GM21367 (cell line): ENCODE measurements at regions not wholly inside any gene's neighbourhood (a gene's known extent, or its start where the extent isn't known, plus 50 kb on each side); places are given as distances from the start of the nearest gene placed in this dataset.
"Not testable (repeated sequence)": the region's sequence is repeated elsewhere in the genome, so short reads cannot be mapped to it uniquely, and the experiment has no call there.

Source experiments
- ATAC-seq: cut with Tn5 transposase; IDR thresholded peaks from one replicate; pipeline ENCODE4 v1.9.1; 2021; ENCODE audit not compliant: unreplicated experiment

DNA sequence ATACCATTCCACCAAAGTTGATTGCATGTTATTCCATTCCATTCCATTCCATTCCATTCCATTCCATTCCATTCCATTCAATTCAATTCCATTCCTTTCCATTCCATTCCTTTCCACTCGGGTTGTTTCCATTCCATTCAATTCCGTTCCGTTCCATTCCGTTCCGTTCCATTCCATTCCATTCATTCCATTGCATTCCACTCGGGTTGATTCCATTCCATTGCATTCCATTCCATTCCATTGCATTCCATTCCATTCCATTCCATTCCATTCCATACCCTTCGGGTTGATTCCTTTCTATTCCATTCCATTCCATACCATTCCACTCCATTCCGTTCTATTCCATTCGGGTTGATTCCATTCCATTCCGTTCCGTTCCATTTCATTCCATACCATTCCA is 166.9 kb downstream of the CWH43 start:
- ATAC-seq = not testable (repeated sequence)

DNA sequence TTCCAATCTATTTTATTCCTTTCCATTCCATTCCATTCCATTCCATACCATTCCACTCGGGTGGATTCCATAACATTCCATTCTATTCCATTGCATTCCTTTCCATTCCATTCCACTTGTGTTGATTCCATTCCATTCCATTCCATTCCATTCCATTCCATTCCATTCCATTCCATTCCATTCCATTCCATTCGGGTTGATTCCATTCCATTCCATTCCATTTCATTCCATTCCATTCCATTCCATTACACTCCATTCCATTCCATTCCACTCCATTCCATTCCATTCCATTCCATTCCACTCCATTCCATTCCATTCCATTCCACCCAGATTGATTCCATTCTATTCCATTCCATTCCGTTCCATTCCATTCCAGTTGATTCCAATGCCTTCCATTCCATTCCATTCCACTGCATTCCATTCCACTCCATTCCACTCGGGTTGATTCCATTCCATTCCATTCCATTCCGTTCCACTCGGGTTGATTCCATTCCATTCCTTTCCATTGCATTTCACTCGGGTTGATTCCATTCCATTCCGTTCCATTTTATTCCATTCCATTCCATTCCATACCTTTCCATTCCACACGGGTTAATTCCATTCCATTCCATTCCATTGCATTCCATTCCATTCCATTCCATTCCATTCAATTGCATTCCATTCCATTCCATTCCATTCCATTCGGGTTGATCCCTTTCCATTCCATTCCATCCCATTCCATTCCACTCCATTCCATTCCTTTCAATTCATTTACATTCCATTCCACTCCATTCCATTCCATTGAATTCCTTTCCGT is 168.4 kb downstream of the CWH43 start:
- peak; percentile 53 for ATAC-seq

DNA sequence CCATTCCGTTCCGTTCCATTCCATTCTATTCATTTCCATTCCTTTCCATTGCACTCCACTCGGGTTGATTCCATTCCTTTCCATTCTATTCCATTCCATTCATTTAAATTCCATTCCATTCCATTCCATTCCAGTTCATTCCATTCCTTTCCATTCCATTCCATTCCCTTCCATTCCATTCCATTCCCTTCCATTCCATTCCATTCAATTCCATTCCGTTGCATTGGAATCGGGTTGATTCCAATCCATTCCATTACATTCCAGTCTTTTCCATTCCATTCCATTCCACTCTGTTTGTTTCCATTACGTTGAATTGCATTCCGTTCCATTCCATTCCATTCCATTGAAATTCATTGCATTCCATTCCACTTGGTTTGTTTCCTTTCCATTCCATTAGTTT is 169.2 kb downstream of the CWH43 start:
- not testable (repeated sequence) for ATAC-seq

DNA sequence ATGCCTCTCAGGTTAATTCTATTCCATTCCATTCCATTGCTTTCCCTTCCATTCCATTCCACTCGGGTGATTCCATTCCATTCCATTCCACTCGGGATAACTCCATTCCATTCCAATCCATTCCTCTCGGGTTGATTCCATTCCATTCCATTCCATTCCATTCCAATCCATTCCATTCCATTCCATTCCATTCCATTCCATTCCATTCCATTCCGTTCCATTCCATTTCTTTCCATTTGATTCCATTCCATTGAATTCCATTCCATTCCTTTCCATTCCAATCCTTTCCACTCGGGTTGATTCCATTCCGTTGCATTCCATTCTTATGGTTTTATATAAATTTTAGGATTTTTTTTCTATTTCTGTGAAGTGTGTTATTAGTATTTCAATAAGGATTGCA is 170.2 kb downstream of the CWH43 start:
- not testable (repeated sequence) for ATAC-seq

DNA sequence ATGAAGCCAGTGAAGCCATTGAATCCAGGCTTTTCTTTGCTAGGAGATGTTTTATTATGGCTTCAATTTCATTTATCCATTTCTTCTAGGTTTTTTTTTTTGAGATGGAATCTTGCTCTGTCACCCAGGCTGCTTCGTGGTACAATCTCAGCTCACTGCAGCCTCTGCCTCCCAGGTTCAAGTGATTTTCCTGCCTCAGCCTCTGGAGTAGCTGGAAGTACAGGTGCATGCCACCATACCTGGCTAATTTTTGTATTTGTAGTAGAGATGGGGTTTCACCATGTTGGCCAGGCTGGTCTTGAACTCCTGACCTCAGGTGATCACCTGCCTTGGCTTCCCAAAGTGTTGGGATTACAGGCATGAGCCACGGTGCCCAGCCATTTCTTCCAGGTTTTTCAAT is 171.6 kb downstream of the CWH43 start:
- ATAC-seq = not testable (repeated sequence)

GRCh38 chr4:49161111-49161541 is 175.1 kb downstream of the CWH43 start:
- not testable (repeated sequence) for ATAC-seq

DNA sequence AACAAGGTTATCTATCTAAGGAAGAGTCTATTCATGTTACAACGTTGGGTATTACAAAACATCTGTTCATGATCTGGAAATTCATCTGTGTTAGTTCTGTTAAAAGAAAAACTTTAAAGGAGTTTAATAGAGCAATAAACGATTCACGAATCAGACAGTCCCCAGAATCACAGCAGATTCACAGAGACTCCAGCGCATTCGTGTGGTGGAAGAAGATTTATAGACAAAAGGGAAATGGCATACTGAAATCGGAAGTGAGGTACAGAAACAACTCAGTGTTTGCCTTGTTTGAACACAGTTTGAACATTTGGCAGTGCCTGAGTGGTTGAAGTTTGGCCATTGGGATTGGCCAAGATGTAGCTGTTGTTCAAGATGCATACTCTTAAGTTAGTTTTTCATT is 178.8 kb downstream of the CWH43 start:
- ATAC-seq = not testable (repeated sequence)

- ATAC-seq = not testable (repeated sequence)
Measured at GRCh38 chr4:49177847-49178246, 191.8 kb downstream of the CWH43 start.

DNA sequence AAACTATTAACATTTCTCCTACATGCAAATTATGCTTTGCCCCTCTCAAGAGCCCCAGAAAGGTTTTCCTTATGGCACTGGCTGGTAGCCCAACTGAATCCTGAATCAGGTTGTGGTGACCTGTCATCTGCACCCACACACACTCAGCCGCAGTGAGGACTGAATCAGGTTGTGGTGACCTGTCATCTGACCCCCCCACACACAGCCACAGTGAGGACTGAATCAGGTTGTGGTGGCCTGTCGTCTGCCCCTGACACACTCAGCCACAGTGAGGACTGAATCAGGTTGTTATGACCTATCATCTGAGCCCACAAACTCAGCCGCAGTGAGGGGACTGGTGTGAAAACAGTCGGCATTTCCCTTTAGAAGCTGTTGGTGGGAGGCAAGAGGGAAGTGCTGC is 195.0 kb downstream of the CWH43 start:
- ATAC-seq = not testable (repeated sequence)

- not testable (repeated sequence) for ATAC-seq
Measured at GRCh38 chr4:49211396-49212194, 225.5 kb downstream of the CWH43 start.

GRCh38 chr4:49213250-49213649 is 227.2 kb downstream of the CWH43 start:
- ATAC-seq = not testable (repeated sequence)

DNA sequence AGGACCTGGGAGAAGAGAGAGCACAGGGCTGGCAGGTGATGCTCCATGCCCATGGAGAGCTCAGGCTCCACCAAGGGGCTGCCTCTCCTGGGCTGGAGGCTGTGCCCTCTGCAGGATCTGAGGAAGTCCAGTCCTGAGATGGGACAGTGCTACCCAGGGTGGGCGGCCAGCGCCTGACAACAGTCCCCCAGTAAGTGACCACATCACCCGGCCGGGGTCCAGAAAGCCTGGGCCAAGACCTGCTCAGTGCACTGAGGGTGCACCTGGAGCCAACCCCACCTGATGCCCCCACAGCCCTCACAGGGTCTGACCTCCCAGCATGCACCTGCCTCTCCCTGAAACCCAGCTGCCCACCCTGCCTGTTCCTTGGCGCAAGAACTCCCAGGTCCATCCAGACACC is 227.7 kb downstream of the CWH43 start:
- ATAC-seq = not testable (repeated sequence)

GRCh38 chr4:49214453-49215081 is 228.5 kb downstream of the CWH43 start:
- ATAC-seq = not testable (repeated sequence)

- not testable (repeated sequence) for ATAC-seq
Measured at GRCh38 chr4:49215082-49215479, 229.0 kb downstream of the CWH43 start.

GRCh38 chr4:49216606-49217005 is 230.5 kb downstream of the CWH43 start:
- ATAC-seq = not testable (repeated sequence)

- ATAC-seq = no peak
Measured at GRCh38 chr4:49217492-49217891, 231.4 kb downstream of the CWH43 start.

GRCh38 chr4:49218094-49218493 is 232.0 kb downstream of the CWH43 start:
- not testable (repeated sequence) for ATAC-seq

GRCh38 chr4:49218931-49219330 is 232.9 kb downstream of the CWH43 start:
- not testable (repeated sequence) for ATAC-seq

GRCh38 chr4:49219489-49220225 is 233.6 kb downstream of the CWH43 start:
- not testable (repeated sequence) for ATAC-seq

DNA sequence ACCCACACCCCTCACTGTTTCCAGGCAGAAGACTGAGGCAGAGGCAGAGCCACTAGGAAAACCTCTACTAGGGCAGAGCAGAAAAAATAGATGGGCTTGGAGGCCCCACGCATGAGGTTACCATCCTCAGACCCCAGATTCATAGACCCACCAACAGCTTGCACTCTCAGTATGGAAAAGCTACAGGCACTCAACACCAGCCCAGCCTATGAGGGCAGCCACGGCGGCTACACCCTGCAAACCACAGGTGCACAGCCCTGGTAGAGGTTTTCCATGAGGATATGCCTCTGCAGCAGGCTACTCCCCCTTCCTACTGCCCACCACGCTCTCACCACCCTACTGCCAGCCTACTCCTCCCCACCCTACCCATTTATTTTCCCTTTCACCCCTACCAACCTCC is 235.1 kb downstream of the CWH43 start:
- no peak for ATAC-seq

DNA sequence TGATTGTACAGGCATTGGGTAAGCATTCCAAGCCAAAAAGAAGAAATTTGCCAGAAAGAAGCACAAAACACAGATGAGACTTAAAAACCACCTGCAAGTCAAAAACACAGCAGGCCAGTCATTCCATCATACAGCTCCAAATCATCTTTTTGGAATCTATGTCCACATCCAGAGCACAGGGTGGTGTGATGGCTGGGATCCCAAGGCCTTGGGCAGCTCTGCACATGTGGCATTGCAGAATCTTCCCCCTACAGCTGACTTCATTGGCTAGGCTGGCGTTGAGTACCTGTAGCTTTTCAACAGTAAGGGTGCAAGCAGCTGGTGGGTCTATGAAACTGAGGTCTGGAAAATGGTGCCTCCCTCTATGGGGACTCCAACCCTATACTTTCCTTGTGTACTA is 236.7 kb downstream of the CWH43 start:
- ATAC-seq = not testable (repeated sequence)
